ENCODE measurements at regions not wholly inside any gene's neighbourhood (a gene's known extent, or its start where the extent isn't known, plus 50 kb on each side); places are given as distances from the start of the nearest gene placed in this dataset.

GRCh38 chr16:79767421-79768275, 167.1 kb upstream of the MAF start:
- TF ChIP-seq CTCF (IDR thresholded peaks at IDR 0.05; ENCODE audit: insufficient read depth, low read length, poor library complexity, severe bottlenecking), result no peak
- no peak for TF ChIP-seq EZH2phosphoT487 (conservative IDR thresholded peaks at IDR 0.05; ENCODE audit: low read length)

Data from SU-DHL-6 (cell line).